ENCODE measurements at regions not wholly inside any gene's neighbourhood (a gene's known extent, or its start where the extent isn't known, plus 50 kb on each side); places are given as distances from the start of the nearest gene placed in this dataset.

GRCh38 chr10:1938317-1938716 is 201.0 kb upstream of the ADARB2 start:
- no peak overlapping the region for H3K4me3 ChIP-seq (ENCODE audit: low read depth, low read length)
- DNase-seq (ENCODE audit: low read depth): no peak
- TF ChIP-seq CTCF (conservative IDR thresholded peaks at IDR 0.05; ENCODE audit: low read depth, low read length): no peak

GRCh38 chr10:1935912-1936311 is 198.6 kb upstream of the ADARB2 start:
- H3K4me3 ChIP-seq (ENCODE audit: low read depth, low read length): no peak overlapping the region
- no peak for TF ChIP-seq CTCF (conservative IDR thresholded peaks at IDR 0.05; ENCODE audit: low read depth, low read length)
- DNase-seq (ENCODE audit: low read depth): no peak

- no peak for TF ChIP-seq CTCF (conservative IDR thresholded peaks at IDR 0.05; ENCODE audit: low read depth, low read length)
- DNase-seq (ENCODE audit: low read depth): no peak
- H3K4me3 ChIP-seq (ENCODE audit: low read depth, low read length): no peak overlapping the region
These were observed 195.9 kb upstream of the ADARB2 start for GRCh38 chr10:1933215-1933614.

GRCh38 chr10:1932692-1933094 is 195.4 kb upstream of the ADARB2 start:
- H3K4me3 ChIP-seq (ENCODE audit: low read depth, low read length): no peak overlapping the region
- no peak for TF ChIP-seq CTCF (conservative IDR thresholded peaks at IDR 0.05; ENCODE audit: low read depth, low read length)
- no peak for DNase-seq (ENCODE audit: low read depth)

GRCh38 chr10:1928606-1929005 is 191.3 kb upstream of the ADARB2 start:
- H3K4me3 ChIP-seq (ENCODE audit: low read depth, low read length): no peak overlapping the region
- peak; percentile 9 for DNase-seq (ENCODE audit: low read depth)
- no peak for TF ChIP-seq CTCF (conservative IDR thresholded peaks at IDR 0.05; ENCODE audit: low read depth, low read length)

GRCh38 chr10:1923998-1924397 is 186.7 kb upstream of the ADARB2 start:
- no peak for DNase-seq (ENCODE audit: low read depth)
- no peak overlapping the region for H3K4me3 ChIP-seq (ENCODE audit: low read depth, low read length)
- no peak for TF ChIP-seq CTCF (conservative IDR thresholded peaks at IDR 0.05; ENCODE audit: low read depth, low read length)

- no peak for DNase-seq (ENCODE audit: low read depth)
- TF ChIP-seq CTCF (conservative IDR thresholded peaks at IDR 0.05; ENCODE audit: low read depth, low read length): no peak
- no peak overlapping the region for H3K4me3 ChIP-seq (ENCODE audit: low read depth, low read length)
These were observed 186.3 kb upstream of the ADARB2 start for GRCh38 chr10:1923586-1923985.
